H9 (cell line): ENCODE measurements at regions not wholly inside any gene's neighbourhood (a gene's known extent, or its start where the extent isn't known, plus 50 kb on each side); places are given as distances from the start of the nearest gene placed in this dataset.

Experiments
- DNase-seq: peaks from one replicate; pipeline ENCODE4 v3.0.0-alpha.2; 2017
- H2AFZ ChIP-seq: one replicate; pipeline ENCODE4 v1.6.1; 2013; ENCODE audit warnings: mild to moderate bottlenecking, low read length, control low read depth, moderate library complexity
- H2AK5ac ChIP-seq: 2 replicates; pipeline ENCODE4 v1.6.1; 2013; ENCODE audit warnings: low read length, control low read depth, mixed read lengths; ENCODE audit not compliant: insufficient read length
- H2BK120ac ChIP-seq: one replicate; pipeline ENCODE4 v1.6.1; 2013; ENCODE audit warnings: low read depth, mild to moderate bottlenecking, low read length, control low read depth, inconsistent platforms; ENCODE audit not compliant: poor library complexity, severe bottlenecking
- H2BK12ac ChIP-seq: 2 replicates; pipeline ENCODE4 v1.6.1; 2013; ENCODE audit warnings: low read length, control low read depth, mixed read lengths, low read depth; ENCODE audit not compliant: insufficient read length
- H2BK15ac ChIP-seq: 2 replicates; pipeline ENCODE4 v1.6.1; 2013; ENCODE audit warnings: low read depth, low read length, control low read depth
- H2BK20ac ChIP-seq: one replicate; pipeline ENCODE4 v1.6.1; 2013; ENCODE audit warnings: low read depth, mild to moderate bottlenecking, low read length, control low read depth, inconsistent platforms; ENCODE audit not compliant: poor library complexity, severe bottlenecking
- H2BK5ac ChIP-seq: 2 replicates; pipeline ENCODE4 v1.6.1; 2013; ENCODE audit warnings: low read length, control low read depth, mixed read lengths; ENCODE audit not compliant: insufficient read length
- H3K14ac ChIP-seq: 2 replicates; pipeline ENCODE4 v1.6.1; 2013; ENCODE audit warnings: low read length, control low read depth; ENCODE audit not compliant: insufficient read depth
- H3K18ac ChIP-seq: 2 replicates; pipeline ENCODE4 v1.6.1; 2013; ENCODE audit warnings: low read depth, mild to moderate bottlenecking, mixed read lengths, low read length, control low read depth; ENCODE audit not compliant: insufficient read length
- H3K23ac ChIP-seq: 2 replicates; pipeline ENCODE4 v1.6.1; 2013; ENCODE audit warnings: low read length, control low read depth, mixed read lengths, low read depth; ENCODE audit not compliant: insufficient read length
- H3K23me2 ChIP-seq: 2 replicates; pipeline ENCODE4 v1.6.1; 2013; ENCODE audit warnings: low read depth, mild to moderate bottlenecking, mixed read lengths, low read length, control low read depth; ENCODE audit not compliant: insufficient read length, poor library complexity, severe bottlenecking
- H3K27ac ChIP-seq: 2 replicates; pipeline ENCODE4 v1.5.1; 2013; ENCODE audit warnings: low read length, control low read depth, mixed read lengths, low read depth; ENCODE audit not compliant: insufficient read length
- H3K27me3 ChIP-seq: 2 replicates; pipeline ENCODE4 v1.6.1; 2013; ENCODE audit warnings: low read length, control low read depth, inconsistent platforms; ENCODE audit not compliant: insufficient read depth
- H3K4ac ChIP-seq: 2 replicates; pipeline ENCODE4 v1.6.1; 2013; ENCODE audit warnings: low read depth, mild to moderate bottlenecking, control low read depth, inconsistent platforms, low read length, moderate library complexity
- H3K4me1 ChIP-seq: 2 replicates; pipeline ENCODE4 v1.6.1; 2013; ENCODE audit warnings: low read length, control low read depth, inconsistent platforms; ENCODE audit not compliant: insufficient read depth
- H3K4me2 ChIP-seq: 2 replicates; pipeline ENCODE4 v1.6.1; 2013; ENCODE audit warnings: low read length, control low read depth, mixed read lengths; ENCODE audit not compliant: insufficient read length, insufficient read depth
- H3K56ac ChIP-seq: 2 replicates; pipeline ENCODE4 v1.6.1; 2013; ENCODE audit warnings: low read depth, mild to moderate bottlenecking, mixed read lengths, low read length, control low read depth; ENCODE audit not compliant: insufficient read length
- H3K79me1 ChIP-seq: 2 replicates; pipeline ENCODE4 v1.6.1; 2013; ENCODE audit warnings: low read depth, mild to moderate bottlenecking, moderate library complexity, low read length, control low read depth, inconsistent platforms; ENCODE audit not compliant: insufficient read depth, poor library complexity, severe bottlenecking
- H3K79me2 ChIP-seq: 2 replicates; pipeline ENCODE4 v1.6.1; 2013; ENCODE audit warnings: low read length, control low read depth, inconsistent platforms; ENCODE audit not compliant: insufficient read depth
- H3K9ac ChIP-seq: 2 replicates; pipeline ENCODE4 v1.6.1; 2013; ENCODE audit warnings: low read length, control low read depth, mixed read lengths; ENCODE audit not compliant: insufficient read length; ENCODE audit errors: extremely low read depth
- H3K9me3 ChIP-seq: one replicate; pipeline ENCODE4 v1.6.1; 2013; ENCODE audit warnings: low read depth, low read length, inconsistent platforms; ENCODE audit not compliant: control insufficient read depth
- H3T11ph ChIP-seq: one replicate; pipeline ENCODE4 v1.6.1; 2013; ENCODE audit warnings: mild to moderate bottlenecking, low read length, control low read depth, inconsistent platforms
- H4K20me1 ChIP-seq: one replicate; pipeline ENCODE4 v1.6.1; 2013; ENCODE audit not compliant: control insufficient read depth, insufficient read length, insufficient read depth
- H4K5ac ChIP-seq: 2 replicates; pipeline ENCODE4 v1.6.1; 2013; ENCODE audit warnings: low read depth, mild to moderate bottlenecking, mixed read lengths, low read length, control low read depth; ENCODE audit not compliant: insufficient read length
- H4K8ac ChIP-seq: replicated peaks from 2 replicates; pipeline ENCODE4 v1.6.1; 2013; ENCODE audit warnings: low read length, control low read depth, mixed read lengths, low read depth; ENCODE audit not compliant: insufficient read length
- H4K91ac ChIP-seq: 2 replicates; pipeline ENCODE4 v1.6.1; 2013; ENCODE audit warnings: low read depth, mild to moderate bottlenecking, moderate library complexity, mixed read lengths, low read length, control low read depth; ENCODE audit not compliant: insufficient read length
- H3K27ac Mint-ChIP-seq, 3 experiments: 2 replicates in 2 of 3; 3 replicates in 1 of 3; pipeline ENCODE4 v1.8.0; 2020 to 2021; ENCODE audit warnings: mixed read lengths in 3 of 3, mild to moderate bottlenecking in 1 of 3, moderate library complexity in 1 of 3
- H3K27me3 Mint-ChIP-seq: 2 replicates; pipeline ENCODE4 v1.8.0; 2021; ENCODE audit warnings: low read depth, mild to moderate bottlenecking, moderate library complexity, mixed read lengths
- H3K36me3 Mint-ChIP-seq, 3 experiments: 2 replicates in 2 of 3; 3 replicates in 1 of 3; pipeline ENCODE4 v1.8.0; 2020 to 2021; ENCODE audit warnings: low read depth in 3 of 3, mixed read lengths in 3 of 3; ENCODE audit not compliant: insufficient read depth in 1 of 3
- H3K4me1 Mint-ChIP-seq, 2 experiments: 2 replicates each; pipeline ENCODE4 v1.8.0; 2020; ENCODE audit warnings: mixed read lengths in 2 of 2
- H3K4me3 Mint-ChIP-seq, 2 experiments: 2 replicates in 1 of 2; 3 replicates in 1 of 2; pipeline ENCODE4 v1.8.0; 2020 to 2021; ENCODE audit warnings: mild to moderate bottlenecking in 2 of 2, mixed read lengths in 2 of 2, moderate library complexity in 1 of 2
- H3K9me3 Mint-ChIP-seq, 2 experiments: 2 replicates in 1 of 2; 3 replicates in 1 of 2; pipeline ENCODE4 v1.8.0; 2020; ENCODE audit warnings: mild to moderate bottlenecking in 2 of 2, mixed read lengths in 2 of 2, moderate library complexity in 1 of 2
- WGBS: extraction: QIAGEN DNeasy Blood & Tissue Kit; methylation state at CpG from one replicate; pipeline ENCODE4 v1.1.7; 2013; ENCODE audit warnings: missing lambda C conversion rate, low lambda C conversion rate, mixed read lengths; ENCODE audit not compliant: insufficient read length; ENCODE audit errors: extremely low coverage; 5-methylcytosine and 5-hydroxymethylcytosine counted together
- TF ChIP-seq, protein P1 (sequence below): fragments of 200-600 bp; sonication (generic); conservative IDR thresholded peaks from 3 replicates; pipeline ENCODE4 v1.8.0; 2021; ENCODE audit warnings: antibody characterized with exemption, mild to moderate bottlenecking

DNA sequence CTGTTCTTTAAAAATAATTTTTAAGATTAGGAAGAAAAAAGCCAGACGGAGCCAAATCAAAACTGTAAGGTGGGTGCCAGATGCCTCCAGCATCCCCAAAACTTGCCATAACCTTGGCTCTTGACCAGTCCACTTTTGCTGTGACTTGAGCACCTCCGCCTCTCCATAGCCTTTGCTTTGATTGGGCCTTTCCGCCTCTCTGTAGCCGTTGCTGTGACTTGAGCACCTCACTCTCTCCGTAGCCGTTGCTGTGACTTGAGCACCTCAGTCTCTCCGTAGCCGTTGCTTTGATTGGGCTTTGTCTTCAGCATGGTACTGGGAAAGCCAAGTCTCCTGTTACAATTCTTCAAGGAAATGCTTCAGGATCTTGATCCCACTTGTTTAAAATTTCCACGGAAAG lies 73.0 kb downstream of the YTHDF1 start:
- H3K27ac ChIP-seq, result no peak overlapping the region
- peaks cover under 1% of the 10 kb centered on the region for H3K9me3 ChIP-seq
- H2AFZ ChIP-seq, result no peak overlapping the region
- TF ChIP-seq, protein P1, sequence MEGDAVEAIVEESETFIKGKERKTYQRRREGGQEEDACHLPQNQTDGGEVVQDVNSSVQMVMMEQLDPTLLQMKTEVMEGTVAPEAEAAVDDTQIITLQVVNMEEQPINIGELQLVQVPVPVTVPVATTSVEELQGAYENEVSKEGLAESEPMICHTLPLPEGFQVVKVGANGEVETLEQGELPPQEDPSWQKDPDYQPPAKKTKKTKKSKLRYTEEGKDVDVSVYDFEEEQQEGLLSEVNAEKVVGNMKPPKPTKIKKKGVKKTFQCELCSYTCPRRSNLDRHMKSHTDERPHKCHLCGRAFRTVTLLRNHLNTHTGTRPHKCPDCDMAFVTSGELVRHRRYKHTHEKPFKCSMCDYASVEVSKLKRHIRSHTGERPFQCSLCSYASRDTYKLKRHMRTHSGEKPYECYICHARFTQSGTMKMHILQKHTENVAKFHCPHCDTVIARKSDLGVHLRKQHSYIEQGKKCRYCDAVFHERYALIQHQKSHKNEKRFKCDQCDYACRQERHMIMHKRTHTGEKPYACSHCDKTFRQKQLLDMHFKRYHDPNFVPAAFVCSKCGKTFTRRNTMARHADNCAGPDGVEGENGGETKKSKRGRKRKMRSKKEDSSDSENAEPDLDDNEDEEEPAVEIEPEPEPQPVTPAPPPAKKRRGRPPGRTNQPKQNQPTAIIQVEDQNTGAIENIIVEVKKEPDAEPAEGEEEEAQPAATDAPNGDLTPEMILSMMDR, result no peak
- no peak overlapping the region for H3K4ac ChIP-seq
- H3K14ac ChIP-seq, result no peak overlapping the region
- H3T11ph ChIP-seq, result no peak overlapping the region
- no CpG with 5 or more reads among the region's 9 CpGs for WGBS
- H3K4me1 Mint-ChIP-seq, result peaks cover 6 to 12% of the 10 kb centered on the region in 2 experiments; a peak in 3 of 4 replicates
- H2BK5ac ChIP-seq, result no peak overlapping the region
- no peak overlapping the region for H2BK12ac ChIP-seq
- H3K23ac ChIP-seq, result no peak overlapping the region
- no peak for DNase-seq
- no peaks in the 10 kb centered on the region for H3K79me1 ChIP-seq
- H3K4me3 Mint-ChIP-seq, result no peak overlapping the region
- no peak overlapping the region for H3K18ac ChIP-seq
- H3K27me3 ChIP-seq, result no peaks in the 10 kb centered on the region
- no peak overlapping the region for H2BK20ac ChIP-seq
- H3K27me3 Mint-ChIP-seq, result peaks cover 29% of the 10 kb centered on the region
- no peak overlapping the region for H2AK5ac ChIP-seq
- H2BK120ac ChIP-seq, result no peak overlapping the region
- H3K27ac Mint-ChIP-seq, result no peak overlapping the region
- H3K79me2 ChIP-seq, result no peaks in the 10 kb centered on the region
- no peak overlapping the region for H4K5ac ChIP-seq
- no peaks in the 10 kb centered on the region for H4K20me1 ChIP-seq
- no peak overlapping the region for H3K4me2 ChIP-seq
- no peak overlapping the region for H3K9ac ChIP-seq
- no peak overlapping the region for H4K8ac ChIP-seq
- no peak overlapping the region for H2BK15ac ChIP-seq
- H3K56ac ChIP-seq, result no peak overlapping the region
- peaks cover 8 to 20% of the 10 kb centered on the region in 2 experiments for H3K9me3 Mint-ChIP-seq
- H3K4me1 ChIP-seq, result peaks cover 3% of the 10 kb centered on the region; the same call in 1 of the 2 replicates
- H3K36me3 Mint-ChIP-seq, result peaks cover 0 to 11% (median 4%) of the 10 kb centered on the region in 3 experiments; a peak in 4 of 7 replicates
- H4K91ac ChIP-seq, result no peak overlapping the region
- H3K23me2 ChIP-seq, result no peaks in the 10 kb centered on the region
